ENCODE measurements at regions not wholly inside any gene's neighbourhood (a gene's known extent, or its start where the extent isn't known, plus 50 kb on each side); places are given as distances from the start of the nearest gene placed in this dataset.

- Histone ChIP-seq H3K79me1 (ENCODE audit: insufficient read depth, low read depth, low read length, poor library complexity, severe bottlenecking) (no peaks in the 10 kb centered on the region), H2AFZ (ENCODE audit: low read length) (no peak overlapping the region), H3K4me2 (ENCODE audit: insufficient read depth, insufficient read length, low read length) (peak overlapping the region; percentile 22), H2BK5ac (ENCODE audit: insufficient read length, low read length) (no peak overlapping the region), H3T11ph (ENCODE audit: low read length) (no peak overlapping the region), H3K9ac (ENCODE audit: extremely low read depth, insufficient read length, low read length) (no peak overlapping the region), H4K5ac (ENCODE audit: insufficient read length, low read depth, low read length) (no peak overlapping the region), H3K27ac (ENCODE audit: insufficient read length, low read depth, low read length) (no peak overlapping the region), H3K4me1 (ENCODE audit: insufficient read depth, low read length) (peaks cover 4% of the 10 kb centered on the region; the same call in 1 of the 2 replicates), H3K23ac (ENCODE audit: insufficient read length, low read depth, low read length) (no peak overlapping the region), H3K18ac (ENCODE audit: insufficient read length, low read depth, low read length) (no peak overlapping the region), H3K9me3 (ENCODE audit: control insufficient read depth, low read depth, low read length) (no peaks in the 10 kb centered on the region), H3K56ac (ENCODE audit: insufficient read length, low read depth, low read length) (no peak overlapping the region), H2AK5ac (ENCODE audit: insufficient read length, low read length) (no peak overlapping the region), H2BK20ac (ENCODE audit: low read depth, low read length, poor library complexity, severe bottlenecking) (no peak overlapping the region), H3K14ac (ENCODE audit: insufficient read depth, low read length) (no peak overlapping the region), H2BK120ac (ENCODE audit: low read depth, low read length, poor library complexity, severe bottlenecking) (no peak overlapping the region), H3K79me2 (ENCODE audit: insufficient read depth, low read length) (no peaks in the 10 kb centered on the region), H2BK12ac (ENCODE audit: insufficient read length, low read depth, low read length) (no peak overlapping the region), H4K91ac (ENCODE audit: insufficient read length, low read depth, low read length) (no peak overlapping the region), H4K8ac (replicated peaks; ENCODE audit: insufficient read length, low read depth, low read length) (no peak overlapping the region), H3K23me2 (ENCODE audit: insufficient read length, low read depth, low read length, poor library complexity, severe bottlenecking) (no peaks in the 10 kb centered on the region), H4K20me1 (ENCODE audit: control insufficient read depth, insufficient read depth, insufficient read length) (no peaks in the 10 kb centered on the region), H2BK15ac (ENCODE audit: low read depth, low read length) (no peak overlapping the region), H3K4ac (ENCODE audit: low read depth, low read length) (no peak overlapping the region), H3K27me3 (ENCODE audit: insufficient read depth, low read length) (no peaks in the 10 kb centered on the region)
- DNase-seq, result peak; percentile 32
- H3K27me3 Mint-ChIP-seq (ENCODE audit: low read depth), result no peaks in the 10 kb centered on the region
- H3K4me1 Mint-ChIP-seq, result peaks cover 33 to 36% of the 10 kb centered on the region in 2 experiments
- TF ChIP-seq, protein P1, sequence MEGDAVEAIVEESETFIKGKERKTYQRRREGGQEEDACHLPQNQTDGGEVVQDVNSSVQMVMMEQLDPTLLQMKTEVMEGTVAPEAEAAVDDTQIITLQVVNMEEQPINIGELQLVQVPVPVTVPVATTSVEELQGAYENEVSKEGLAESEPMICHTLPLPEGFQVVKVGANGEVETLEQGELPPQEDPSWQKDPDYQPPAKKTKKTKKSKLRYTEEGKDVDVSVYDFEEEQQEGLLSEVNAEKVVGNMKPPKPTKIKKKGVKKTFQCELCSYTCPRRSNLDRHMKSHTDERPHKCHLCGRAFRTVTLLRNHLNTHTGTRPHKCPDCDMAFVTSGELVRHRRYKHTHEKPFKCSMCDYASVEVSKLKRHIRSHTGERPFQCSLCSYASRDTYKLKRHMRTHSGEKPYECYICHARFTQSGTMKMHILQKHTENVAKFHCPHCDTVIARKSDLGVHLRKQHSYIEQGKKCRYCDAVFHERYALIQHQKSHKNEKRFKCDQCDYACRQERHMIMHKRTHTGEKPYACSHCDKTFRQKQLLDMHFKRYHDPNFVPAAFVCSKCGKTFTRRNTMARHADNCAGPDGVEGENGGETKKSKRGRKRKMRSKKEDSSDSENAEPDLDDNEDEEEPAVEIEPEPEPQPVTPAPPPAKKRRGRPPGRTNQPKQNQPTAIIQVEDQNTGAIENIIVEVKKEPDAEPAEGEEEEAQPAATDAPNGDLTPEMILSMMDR (conservative IDR thresholded peaks at IDR 0.05), result no peak
- no CpG with 5 or more reads among the region's 1 CpG for WGBS (ENCODE audit: extremely low coverage, insufficient read length, low lambda C conversion rate)
- H3K4me3 Mint-ChIP-seq, result peak overlapping the region in 1 of 2 experiments; percentile 25; a peak in 2 of 5 replicates
- peaks cover 0 to 3% of the 10 kb centered on the region in 2 experiments; a peak in 1 of 5 replicates for H3K9me3 Mint-ChIP-seq
- peak overlapping the region in 1 of 3 experiments; percentile 81; a peak in 1 of 7 replicates for H3K27ac Mint-ChIP-seq
- no peaks in the 10 kb centered on the region for H3K36me3 Mint-ChIP-seq (ENCODE audit: insufficient read depth in 1 of 3, low read depth in 3 of 3)
These were observed 381.6 kb upstream of the CPEB2 start for GRCh38 chr4:14620567-14621141.

Data from H9 (cell line).